Transverse colon (tissue), 4 donors: ENCODE measurements at regions not wholly inside any gene's neighbourhood (a gene's known extent, or its start where the extent isn't known, plus 50 kb on each side); places are given as distances from the start of the nearest gene placed in this dataset.

ENCODE experiments used
- DNase-seq: peaks from one replicate; pipeline ENCODE4 v3.0.0-alpha.2; 2019
- H3K27ac ChIP-seq, 4 donors: fragments of 200-600 bp; sonication (generic); 2 replicates each; pipeline ENCODE4 v1.5.1; 2016 to 2018; ENCODE audit warnings: inconsistent platforms in 4 of 4
- H3K27me3 ChIP-seq: fragments of 200-600 bp; sonication (generic); 2 replicates; pipeline ENCODE4 v1.5.1; 2017; ENCODE audit warnings: inconsistent platforms
- H3K36me3 ChIP-seq, 4 donors: fragments of 200-600 bp; sonication (generic); 2 replicates each; pipeline ENCODE4 v1.5.1; 2017 to 2019; ENCODE audit warnings: inconsistent platforms in 4 of 4
- H3K4me1 ChIP-seq, 4 donors: fragments of 200-600 bp; sonication (generic); 2 replicates each; pipeline ENCODE4 v1.5.1; 2017 to 2020; ENCODE audit warnings: inconsistent platforms in 4 of 4
- H3K4me3 ChIP-seq, 4 donors: fragments of 200-600 bp; sonication (generic); 1 replicate in 1 of 4; 2 replicates in 3 of 4; pipeline versions ENCODE4 v1.5.1 to v1.6.1; 2017 to 2019; ENCODE audit warnings: inconsistent platforms in 4 of 4
- H3K9me3 ChIP-seq, 2 donors: fragments of 200-600 bp; sonication (generic); 2 replicates each; pipeline ENCODE4 v1.5.1; 2017 to 2019; ENCODE audit warnings: inconsistent platforms in 2 of 2
- CTCF ChIP-seq, 5 experiments: fragments of 200-600 bp in 3 of 5; fragments of 450-650 bp in 2 of 5; sonication (generic) in 3 of 5; IDR thresholded peaks; 1 replicate in 2 of 5; 2 replicates in 3 of 5; pipeline ENCODE4 v1.5.1; 2016 to 2017; ENCODE audit warnings: antibody characterized with exemption in 5 of 5, inconsistent platforms in 3 of 5, mild to moderate bottlenecking in 2 of 5, moderate library complexity in 1 of 5
- EP300 ChIP-seq: sonication (generic); formaldehyde crosslinking; IDR thresholded peaks from one replicate; pipeline ENCODE4 v1.6.1; 2017; ENCODE audit warnings: antibody characterized with exemption, low read depth
- POLR2A ChIP-seq: fragments of 450-650 bp; IDR thresholded peaks from one replicate; pipeline ENCODE4 v1.6.1; 2016; ENCODE audit warnings: antibody characterized with exemption, mild to moderate bottlenecking, moderate library complexity
- POLR2AphosphoS5 ChIP-seq, 3 donors: sonication (generic); formaldehyde crosslinking; IDR thresholded peaks; one replicate each; pipeline ENCODE4 v1.6.1; 2016; ENCODE audit warnings: antibody characterized with exemption in 3 of 3
- WGBS, 2 donors: methylation state at CpG; one replicate each; pipeline ENCODE4 v1.1.5; 2018; ENCODE audit warnings: low coverage in 1 of 2; 5-methylcytosine and 5-hydroxymethylcytosine counted together
- in situ Hi-C, 4 donors: fragments of 200-750 bp; cut with MboI; loops; one replicate each; pipeline versions ENCODE4 v1.15.0 to v1.15.1; 2017; ENCODE audit warnings: low sequenced_read_pairs in 3 of 4, low pct_ligation_motif_present in 1 of 4, low pct_unique_long_range_greater_than_20kb in 1 of 4
- intact Hi-C: fragments of 100-400 bp; cut with DNase I; formaldehyde crosslinking; loops from one replicate; pipeline ENCODE4 v1.15.1; 2023; ENCODE audit warnings: low total_unique reads

DNA sequence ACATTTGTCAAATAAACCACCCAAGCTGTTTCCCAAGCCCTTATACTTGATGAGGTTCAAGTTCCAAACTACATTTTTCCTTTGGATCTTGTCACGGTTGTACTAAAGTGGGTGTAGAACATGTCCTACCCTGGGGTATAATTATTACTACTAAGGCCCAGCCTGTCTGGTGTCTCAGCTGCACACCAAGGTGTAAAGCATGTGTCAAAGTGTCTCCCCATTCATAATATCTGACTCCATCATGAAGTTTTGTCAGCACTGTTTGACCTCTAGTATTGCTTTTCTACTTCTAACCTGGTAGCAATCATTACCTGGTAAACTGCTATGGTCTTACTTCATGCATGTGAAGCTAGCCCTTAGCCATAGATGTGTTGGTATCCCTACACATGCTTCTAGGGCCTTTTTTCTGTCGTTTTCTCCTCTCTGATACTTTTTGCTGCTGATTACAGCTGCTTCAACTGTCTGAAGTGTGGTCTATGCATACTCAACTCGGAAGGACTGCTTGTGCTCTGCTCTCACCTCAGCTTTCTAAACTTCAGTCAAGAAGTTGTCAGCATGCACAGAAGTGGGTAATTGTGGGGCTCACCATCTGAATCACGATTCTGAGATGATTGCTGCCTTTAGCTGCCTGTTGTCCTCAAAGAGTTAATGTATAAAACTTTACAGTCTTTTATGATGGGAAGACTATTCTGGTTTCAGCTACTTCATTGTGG is 445.7 kb upstream of the TRIB2 start:
- intact Hi-C loops, result no loop called here

GRCh38 chr2:12271589-12271984 is 445.1 kb upstream of the TRIB2 start:
- Histone ChIP-seq H3K36me3 (no peaks in the 10 kb centered on the region), H3K9me3 (no peaks in the 10 kb centered on the region), H3K4me1 (peaks cover 0 to 33% (median 8%) of the 10 kb centered on the region in 4 donors), H3K27ac (no peak overlapping the region), H3K27me3 (no peaks in the 10 kb centered on the region), H3K4me3 (no peak overlapping the region)
- intact Hi-C loops, result no loop called here
- in situ Hi-C loops, result no loop called here
- TF ChIP-seq POLR2AphosphoS5 (IDR thresholded peaks at IDR 0.05), result no peak
- TF ChIP-seq EP300, result no peak
- no peak for TF ChIP-seq POLR2A
- WGBS, 2 donors, result 33 to 44% methylated on average over 1 of the region's 1 CpG
- no peak for DNase-seq

More for the DNA sequence above, 445.7 kb upstream of the TRIB2 start:
- TF ChIP-seq EP300, result no peak
- no peak for TF ChIP-seq CTCF (IDR thresholded peaks at IDR 0.05)
- no peak for TF ChIP-seq POLR2A
- TF ChIP-seq POLR2AphosphoS5 (IDR thresholded peaks at IDR 0.05), result no peak
- H3K27ac ChIP-seq, result no peak overlapping the region
- in situ Hi-C loops, result no loop called here
- H3K9me3 ChIP-seq, result no peaks in the 10 kb centered on the region
- no peak overlapping the region for H3K4me3 ChIP-seq
- peaks cover 0 to 33% (median 8%) of the 10 kb centered on the region in 4 donors for H3K4me1 ChIP-seq
- H3K36me3 ChIP-seq, result no peaks in the 10 kb centered on the region
- H3K27me3 ChIP-seq, result no peaks in the 10 kb centered on the region
- DNase-seq, result no peak
- 52 to 53% methylated on average over 4 of the region's 4 CpGs for WGBS, 2 donors

- no peak for TF ChIP-seq EP300
- no peak for TF ChIP-seq POLR2AphosphoS5 (IDR thresholded peaks at IDR 0.05)
- no peak for TF ChIP-seq POLR2A
- TF ChIP-seq CTCF (IDR thresholded peaks at IDR 0.05), result no peak
- Histone ChIP-seq H3K27me3 (no peaks in the 10 kb centered on the region), H3K27ac (no peak overlapping the region), H3K4me1 (peaks cover 3 to 32% (median 8%) of the 10 kb centered on the region in 4 donors), H3K36me3 (no peaks in the 10 kb centered on the region), H3K9me3 (no peaks in the 10 kb centered on the region), H3K4me3 (no peak overlapping the region)
- DNase-seq, result no peak
- WGBS, 2 donors, result 27 to 72% methylated on average over 1 of the region's 1 CpG
- intact Hi-C loops (no loop called here), in situ Hi-C loops (no loop called here)
Measured at GRCh38 chr2:12273111-12273510, 443.6 kb upstream of the TRIB2 start.

GRCh38 chr2:12274591-12274990 is 442.1 kb upstream of the TRIB2 start:
- intact Hi-C loops, result no loop called here

More at GRCh38 chr2:12274591-12274990, 442.1 kb upstream of the TRIB2 start:
- no peaks in the 10 kb centered on the region for H3K9me3 ChIP-seq
- no peaks in the 10 kb centered on the region for H3K36me3 ChIP-seq
- no peak for TF ChIP-seq POLR2AphosphoS5 (IDR thresholded peaks at IDR 0.05)
- no peak for TF ChIP-seq CTCF (IDR thresholded peaks at IDR 0.05)
- TF ChIP-seq EP300, result no peak
- no peak for TF ChIP-seq POLR2A
- no peak overlapping the region for H3K27ac ChIP-seq
- H3K27me3 ChIP-seq, result no peaks in the 10 kb centered on the region
- no peak for DNase-seq
- H3K4me3 ChIP-seq, result no peak overlapping the region
- in situ Hi-C loops, result no loop called here
- peaks cover 3 to 19% (median 8%) of the 10 kb centered on the region in 4 donors for H3K4me1 ChIP-seq
- 87 to 100% methylated on average over 1 of the region's 1 CpG for WGBS, 2 donors
